Caco-2 (cell line): ENCODE measurements at regions not wholly inside any gene's neighbourhood (a gene's known extent, or its start where the extent isn't known, plus 50 kb on each side); places are given as distances from the start of the nearest gene placed in this dataset.

Source experiments
- BruUV-seq: library from RNA; stranded (reverse); fragments of 400-500 nt; replicated peaks from 2 replicates; lab custom pipeline; 2021; lab: Mats Ljungman, UMichigan
- CTCF ChIA-PET: fragments of 300-600 bp; sonication (Branson Sonifier 250); formaldehyde crosslinking; loops from one replicate; lab custom pipeline; 2022; ENCODE audit warnings: antibody characterized with exemption; lab: Charles Lee
- POLR2A ChIA-PET: fragments of 300-600 bp; sonication (Branson Sonifier 250); formaldehyde crosslinking; loops from one replicate; lab custom pipeline; 2022; ENCODE audit warnings: antibody characterized with exemption; lab: Charles Lee
- DNase-seq, 2 experiments: peaks; one replicate each; pipeline versions ENCODE4 v3.0.0 to v3.0.0-alpha.2; 2020 to 2022
- H3K27me3 ChIP-seq: replicated peaks from 2 replicates; pipeline ENCODE4 v1.6.0; 2011; ENCODE audit warnings: low read length; ENCODE audit not compliant: control insufficient read depth, insufficient read depth
- H3K36me3 ChIP-seq: 2 replicates; pipeline ENCODE4 v1.5.1; 2011; ENCODE audit warnings: low read length; ENCODE audit not compliant: control insufficient read depth, insufficient read depth
- H3K4me1 ChIP-seq: fragments of 250-450 bp; sonication (Bioruptor Pico); 2 replicates; pipeline ENCODE4 v1.5.1; 2020; ENCODE audit warnings: mild to moderate bottlenecking
- H3K4me3 ChIP-seq: 2 replicates; pipeline ENCODE4 v1.5.1; 2011; ENCODE audit warnings: low read depth, mild to moderate bottlenecking, control low read depth, low read length
- H3K9me3 ChIP-seq: fragments of 250-450 bp; sonication (Bioruptor Pico); 2 replicates; pipeline ENCODE4 v1.5.1; 2020; ENCODE audit warnings: mild to moderate bottlenecking, moderate library complexity
- H3K27ac Mint-ChIP-seq: one replicate; pipeline ENCODE4 v1.8.0; 2022; ENCODE audit warnings: mixed read lengths; ENCODE audit not compliant: unreplicated experiment
- H3K27me3 Mint-ChIP-seq: one replicate; pipeline ENCODE4 v1.8.0; 2022; ENCODE audit warnings: mixed read lengths; ENCODE audit not compliant: insufficient read depth, unreplicated experiment
- H3K36me3 Mint-ChIP-seq: one replicate; pipeline ENCODE4 v1.8.0; 2022; ENCODE audit warnings: mild to moderate bottlenecking, mixed read lengths; ENCODE audit not compliant: insufficient read depth, unreplicated experiment
- H3K4me1 Mint-ChIP-seq: one replicate; pipeline ENCODE4 v1.8.0; 2022; ENCODE audit warnings: low read depth, mixed read lengths; ENCODE audit not compliant: unreplicated experiment
- H3K4me3 Mint-ChIP-seq: one replicate; pipeline ENCODE4 v1.8.0; 2022; ENCODE audit warnings: mild to moderate bottlenecking, moderate library complexity, mixed read lengths; ENCODE audit not compliant: unreplicated experiment
- H3K9me3 Mint-ChIP-seq: one replicate; pipeline ENCODE4 v1.8.0; 2022; ENCODE audit warnings: mixed read lengths; ENCODE audit not compliant: unreplicated experiment
- CTCF ChIP-seq, 2 experiments: fragments of 200-600 bp in 1 of 2; IDR thresholded peaks; 1 replicate in 1 of 2; 2 replicates in 1 of 2; pipeline versions ENCODE4 v1.5.1 to v1.8.0; 2011 to 2022; ENCODE audit warnings: antibody characterized with exemption in 1 of 2, control low read depth in 1 of 2, inconsistent platforms in 1 of 2, low read depth in 1 of 2, low read length in 1 of 2, mild to moderate bottlenecking in 1 of 2, moderate library complexity in 1 of 2; ENCODE audit not compliant: insufficient read depth in 1 of 2, severe bottlenecking in 1 of 2, unreplicated experiment in 1 of 2
- intact Hi-C: fragments of 100-400 bp; cut with micrococcal nuclease; formaldehyde crosslinking; loops from one replicate; pipeline ENCODE4 v1.10.0; 2022; ENCODE audit not compliant: unreplicated experiment

- POLR2A ChIA-PET = no interaction called here
- intact Hi-C loops = loop anchor here (5.0 kb wide), 1 partner anchor 229 kb away; no protein-coding TSS in a partner anchor
Observed at GRCh38 chr5:165228184-165228583, 1722.8 kb downstream of the MAT2B start.

GRCh38 chr5:165231821-165232508 is 1726.5 kb downstream of the MAT2B start:
- TF ChIP-seq CTCF (IDR thresholded peaks at IDR 0.05; ENCODE audit: insufficient read depth in 1 of 2, low read depth in 1 of 2, low read length in 1 of 2, severe bottlenecking in 1 of 2, unreplicated experiment in 1 of 2) = no peak
- ChIA-PET POLR2A (no interaction called here), CTCF (no interaction called here)
- no peak overlapping the region for H3K4me3 Mint-ChIP-seq
- Histone ChIP-seq H3K4me3 (no peak overlapping the region), H3K27me3 (no peaks in the 10 kb centered on the region), H3K4me1 (no peaks in the 10 kb centered on the region), H3K9me3 (no peaks in the 10 kb centered on the region), H3K36me3 (no peaks in the 10 kb centered on the region)
- no peak for DNase-seq
- no peaks in the 10 kb centered on the region for H3K9me3 Mint-ChIP-seq
- H3K36me3 Mint-ChIP-seq = no peaks in the 10 kb centered on the region
- BruUV-seq = no TSS peak
- intact Hi-C loops = no loop called here
- H3K27me3 Mint-ChIP-seq = no peaks in the 10 kb centered on the region
- H3K4me1 Mint-ChIP-seq = no peaks in the 10 kb centered on the region
- no peak overlapping the region for H3K27ac Mint-ChIP-seq

More at GRCh38 chr5:165228184-165228583, 1722.8 kb downstream of the MAT2B start:
- Mint-ChIP-seq H3K27ac (no peak overlapping the region), H3K27me3 (no peaks in the 10 kb centered on the region), H3K36me3 (no peaks in the 10 kb centered on the region), H3K4me3 (no peak overlapping the region), H3K4me1 (no peaks in the 10 kb centered on the region), H3K9me3 (no peaks in the 10 kb centered on the region)
- Histone ChIP-seq H3K4me3 (no peak overlapping the region), H3K36me3 (no peaks in the 10 kb centered on the region), H3K9me3 (no peaks in the 10 kb centered on the region), H3K27me3 (no peaks in the 10 kb centered on the region), H3K4me1 (no peaks in the 10 kb centered on the region)
- TF ChIP-seq CTCF (IDR thresholded peaks at IDR 0.05; ENCODE audit: insufficient read depth in 1 of 2, low read depth in 1 of 2, low read length in 1 of 2, severe bottlenecking in 1 of 2, unreplicated experiment in 1 of 2) = no peak
- CTCF ChIA-PET = interaction anchor here (1.1 kb wide), 1 partner anchor 230 kb away, joined by 7 read pairs; no protein-coding TSS in a partner anchor
- no peak for DNase-seq
- no TSS peak for BruUV-seq

- TF ChIP-seq CTCF (IDR thresholded peaks at IDR 0.05; ENCODE audit: insufficient read depth in 1 of 2, low read depth in 1 of 2, low read length in 1 of 2, severe bottlenecking in 1 of 2, unreplicated experiment in 1 of 2) = no peak
- no peaks in the 10 kb centered on the region for H3K36me3 ChIP-seq
- no peaks in the 10 kb centered on the region for H3K9me3 ChIP-seq
- no peaks in the 10 kb centered on the region for H3K4me1 ChIP-seq
- CTCF ChIA-PET = no interaction called here
- POLR2A ChIA-PET = no interaction called here
- Mint-ChIP-seq H3K27me3 (no peaks in the 10 kb centered on the region), H3K4me3 (no peak overlapping the region), H3K36me3 (no peaks in the 10 kb centered on the region), H3K27ac (no peak overlapping the region), H3K4me1 (no peaks in the 10 kb centered on the region), H3K9me3 (no peaks in the 10 kb centered on the region)
- H3K4me3 ChIP-seq = no peak overlapping the region
- no TSS peak for BruUV-seq
- intact Hi-C loops = no loop called here
- H3K27me3 ChIP-seq = no peaks in the 10 kb centered on the region
- DNase-seq = no peak
Observed at GRCh38 chr5:165232509-165233028, 1727.2 kb downstream of the MAT2B start.
